Stimulated activated naive CD4-positive, alpha-beta T cell (primary cell): ENCODE measurements at regions not wholly inside any gene's neighbourhood (a gene's known extent, or its start where the extent isn't known, plus 50 kb on each side); places are given as distances from the start of the nearest gene placed in this dataset.
"Not testable (repeated sequence)": the region's sequence is repeated elsewhere in the genome, so short reads cannot be mapped to it uniquely, and the experiment has no call there.

Experiments used
- DNase-seq, 6 experiments: peaks; one replicate each; lab custom pipeline; 2025; lab: John Stamatoyannopoulos, UW

GRCh38 chr7:68176974-68177373, 1180.3 kb downstream of the TYW1 start:
- DNase-seq: no peak

GRCh38 chr7:68180761-68181160, 1184.1 kb downstream of the TYW1 start:
- DNase-seq: no peak

DNA sequence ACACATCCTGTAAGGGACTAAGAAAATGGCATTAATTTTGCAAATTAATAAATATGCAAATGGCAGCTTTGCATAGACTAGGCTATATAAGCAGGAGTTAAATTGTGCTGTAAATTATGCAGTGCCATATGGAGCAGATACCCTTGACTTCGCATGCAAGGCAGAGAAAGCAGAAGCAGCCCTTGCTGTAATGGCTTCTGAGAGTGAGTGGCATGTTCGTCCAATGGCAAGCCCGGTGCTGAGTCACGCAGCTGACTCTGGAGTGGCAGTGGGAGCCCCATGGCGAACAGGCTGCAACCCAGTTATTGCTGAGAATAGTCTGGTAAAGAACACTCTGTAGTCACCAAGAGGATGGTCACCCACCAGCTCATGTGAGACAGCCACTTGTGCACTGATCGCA, 1186.5 kb downstream of the TYW1 start:
- no peak for DNase-seq

- DNase-seq: no peak
These were observed 1189.2 kb downstream of the TYW1 start for GRCh38 chr7:68185631-68186456.

- no peak for DNase-seq
These were observed 1190.9 kb downstream of the TYW1 start for GRCh38 chr7:68187532-68187931.

GRCh38 chr7:68192941-68193340, 1196.3 kb downstream of the TYW1 start:
- no peak for DNase-seq

DNA sequence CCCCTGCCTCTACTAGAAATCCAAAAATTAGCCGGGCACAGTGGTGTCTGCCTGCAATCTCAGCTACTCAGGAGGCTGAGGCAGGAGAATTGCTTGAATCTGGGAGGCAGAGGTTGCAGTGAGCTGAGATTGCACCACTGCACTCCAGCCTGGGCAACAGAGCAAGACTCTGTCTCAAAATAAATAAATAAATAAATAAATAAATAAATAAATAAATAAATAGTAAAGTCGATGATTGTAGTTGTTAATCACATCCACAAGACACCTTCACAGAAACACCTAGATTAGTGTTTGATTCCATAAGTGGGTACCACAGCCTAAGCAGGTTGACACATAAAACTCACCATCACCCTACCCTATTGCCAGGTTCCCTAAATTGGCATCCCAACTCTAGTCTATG, 1199.0 kb downstream of the TYW1 start:
- DNase-seq: not testable (repeated sequence)

DNA sequence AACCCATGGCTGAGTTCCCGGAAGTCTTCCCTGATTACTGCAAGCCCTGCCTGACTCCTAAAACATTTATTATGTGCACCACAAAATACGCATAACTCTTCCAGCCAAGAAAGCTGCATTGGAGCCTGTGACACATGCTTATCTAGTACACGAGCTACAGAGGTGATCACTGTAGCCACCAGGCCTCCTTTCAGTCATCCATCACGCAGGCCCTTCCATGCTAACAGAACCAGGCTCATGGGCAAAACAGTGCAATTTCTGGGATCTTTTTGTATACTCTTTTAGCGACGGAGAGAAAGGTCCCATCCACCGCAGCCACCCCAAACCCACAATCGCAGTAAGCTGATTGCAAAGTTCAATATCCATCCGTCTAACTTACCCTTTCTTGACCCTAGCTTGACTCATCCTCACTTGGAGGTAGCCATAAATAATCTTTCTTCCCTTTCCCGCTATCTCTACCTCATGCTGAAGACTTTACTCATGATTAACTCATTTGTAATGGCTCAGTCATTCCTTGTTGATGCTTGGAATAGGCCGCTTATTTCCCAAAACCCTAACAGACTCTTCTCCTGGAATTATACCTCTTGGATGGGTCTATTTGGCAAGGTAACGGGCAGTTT, 1203.5 kb downstream of the TYW1 start:
- no peak for DNase-seq

- no peak for DNase-seq
These were observed 1206.6 kb downstream of the TYW1 start for GRCh38 chr7:68203251-68203650.

DNA sequence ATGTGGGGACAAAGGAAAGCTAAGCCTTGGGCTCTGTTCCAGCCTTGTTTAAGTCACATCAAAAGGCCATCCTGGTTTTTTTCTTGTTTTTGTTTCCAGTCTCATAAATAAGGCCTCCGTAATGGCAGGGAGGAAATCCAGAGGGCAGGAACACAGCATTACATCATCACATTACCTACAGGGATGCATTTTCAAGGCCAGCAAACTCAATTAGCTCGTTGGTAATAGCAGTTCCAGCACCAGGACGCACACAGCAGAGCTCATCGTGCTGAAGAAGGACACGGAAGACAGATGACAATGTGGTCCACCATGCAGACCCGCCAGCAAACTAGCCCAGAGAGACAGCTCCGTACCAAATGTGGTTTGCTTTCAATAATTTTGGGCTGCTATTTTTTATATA, 1209.2 kb downstream of the TYW1 start:
- no peak for DNase-seq

- no peak for DNase-seq
These were observed 1210.4 kb downstream of the TYW1 start for GRCh38 chr7:68206946-68207485.

GRCh38 chr7:68207676-68208075, 1211.0 kb downstream of the TYW1 start:
- no peak for DNase-seq

DNA sequence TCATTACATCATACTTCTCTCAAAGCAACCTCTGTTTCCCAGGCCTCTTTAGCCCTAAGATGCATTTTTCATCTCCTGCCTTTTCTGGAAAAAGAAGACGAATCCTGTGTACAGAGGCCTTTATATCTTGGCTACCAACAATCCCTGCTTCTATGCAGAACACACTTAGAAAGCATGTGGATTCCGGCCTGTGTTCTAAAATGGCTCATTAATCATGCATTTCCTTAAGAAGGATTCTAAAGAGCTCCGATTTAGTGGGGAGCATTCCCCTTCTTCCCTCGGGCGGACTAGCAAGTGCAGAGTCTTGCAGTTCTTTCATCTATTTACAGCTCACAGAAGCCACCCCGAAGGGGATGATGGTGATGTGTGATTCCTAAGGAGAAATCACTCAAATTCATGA, 1212.9 kb downstream of the TYW1 start:
- no peak for DNase-seq

GRCh38 chr7:68213838-68214237, 1217.2 kb downstream of the TYW1 start:
- DNase-seq: no peak

DNA sequence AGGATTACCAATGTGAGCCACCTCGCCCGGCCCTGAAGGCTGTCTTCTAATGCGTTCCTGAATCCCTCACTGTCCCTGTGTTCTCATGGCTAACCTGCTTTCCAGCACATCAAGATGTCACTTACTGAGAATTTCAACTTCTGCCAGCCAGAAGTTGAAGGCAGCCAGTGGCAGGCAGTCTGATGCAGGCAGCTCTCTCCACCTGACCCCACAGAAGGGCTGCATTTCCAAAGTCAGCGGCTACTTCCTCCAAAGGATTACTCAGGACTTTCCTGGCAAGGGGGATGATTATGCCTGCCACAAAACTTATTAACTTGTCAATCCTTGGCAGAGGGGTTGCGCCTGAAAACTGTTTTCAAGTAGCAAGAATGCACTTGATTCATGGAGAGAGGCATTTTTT, 1219.4 kb downstream of the TYW1 start:
- no peak for DNase-seq

DNA sequence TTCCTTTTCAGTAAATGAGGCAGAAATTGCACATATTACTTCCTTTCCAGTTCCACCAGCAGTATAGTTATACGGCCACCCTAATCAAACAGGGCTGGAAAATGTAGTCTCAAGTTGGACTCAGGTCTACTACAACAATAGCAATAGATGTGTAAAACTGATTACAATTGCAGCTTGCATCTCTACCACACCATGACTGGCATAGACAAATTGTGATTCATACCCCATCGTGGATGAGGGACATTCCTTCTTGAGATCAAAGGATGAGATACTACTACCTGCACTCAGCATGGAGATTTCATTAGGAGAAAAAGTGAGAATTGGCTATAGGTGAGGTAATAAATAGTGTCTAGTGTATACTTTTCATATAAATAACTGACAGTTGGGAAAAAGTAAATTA, 1220.8 kb downstream of the TYW1 start:
- no peak for DNase-seq

DNA sequence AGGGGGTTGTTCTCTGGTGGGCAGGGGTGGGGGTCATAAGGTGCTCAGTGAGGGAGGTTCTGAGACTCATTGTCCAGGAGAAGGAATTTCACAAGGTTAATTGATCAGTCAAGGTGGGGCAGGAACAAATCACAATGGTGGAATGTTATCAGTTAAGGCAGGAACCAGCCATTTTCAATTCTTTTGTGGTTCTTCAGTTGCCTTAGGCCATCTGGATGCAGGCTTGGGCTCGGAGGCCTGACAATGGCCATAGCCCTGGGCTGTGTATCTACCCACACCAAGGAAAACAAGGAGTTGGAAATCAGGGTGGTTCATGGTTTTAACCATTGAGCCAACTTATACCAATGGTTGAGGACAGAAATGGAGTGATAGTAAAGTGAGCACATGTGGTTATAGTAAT, 1221.8 kb downstream of the TYW1 start:
- no peak for DNase-seq

DNA sequence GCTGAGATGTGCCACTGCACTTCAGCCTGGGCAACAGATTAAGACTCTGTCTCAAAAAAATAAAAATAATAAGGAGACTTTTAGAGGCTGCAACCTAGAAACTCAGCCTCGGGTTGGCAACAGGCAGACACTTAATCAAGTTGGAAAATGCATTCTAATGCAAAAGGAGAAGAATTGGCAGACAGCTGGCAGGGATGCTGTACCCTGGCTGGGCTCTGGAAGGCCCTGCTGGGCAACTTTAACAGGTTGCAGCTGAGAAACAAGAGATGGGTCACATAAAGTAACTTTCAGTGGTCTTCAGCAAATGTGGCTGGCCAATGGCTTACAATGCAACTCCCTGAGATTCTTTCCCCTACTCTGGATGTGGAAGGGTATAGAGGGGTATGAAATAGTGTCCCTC, 1225.7 kb downstream of the TYW1 start:
- no peak for DNase-seq

DNA sequence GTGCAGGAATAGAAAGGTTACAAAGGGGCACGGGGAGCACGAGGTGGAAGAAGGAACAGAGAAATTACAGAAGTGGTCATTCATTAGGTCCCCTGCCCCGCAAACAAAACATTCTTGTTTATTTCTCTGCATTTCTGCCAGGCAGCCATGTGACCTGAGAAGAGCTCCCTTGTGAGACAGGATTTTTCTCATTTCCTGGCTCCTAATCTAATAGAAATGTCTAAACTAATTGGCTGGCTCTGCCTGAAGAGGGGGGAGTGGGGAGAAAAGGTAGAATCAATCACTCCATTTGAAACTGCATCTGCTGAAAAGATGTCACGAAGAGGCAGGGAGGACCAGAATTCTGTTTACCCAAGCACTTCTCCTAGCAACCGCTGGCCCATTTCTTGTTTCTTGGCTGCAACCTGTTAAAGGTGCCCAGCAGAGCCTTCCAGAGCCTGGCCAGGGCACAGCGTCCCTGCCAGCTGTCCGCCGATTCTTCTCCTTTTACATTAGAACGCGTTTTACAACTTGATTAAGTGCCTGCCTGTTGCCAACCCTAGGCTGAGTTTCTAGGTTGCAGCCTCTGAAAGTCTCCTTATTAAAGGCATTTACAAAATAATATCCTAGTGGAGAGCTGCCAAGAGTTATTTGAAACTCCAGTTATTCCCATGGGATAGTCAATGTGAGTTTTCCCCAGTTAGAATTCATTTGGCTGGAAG, 1227.6 kb downstream of the TYW1 start:
- DNase-seq: no peak

- not testable (repeated sequence) for DNase-seq
These were observed 1234.4 kb downstream of the TYW1 start for GRCh38 chr7:68231011-68231410.

DNA sequence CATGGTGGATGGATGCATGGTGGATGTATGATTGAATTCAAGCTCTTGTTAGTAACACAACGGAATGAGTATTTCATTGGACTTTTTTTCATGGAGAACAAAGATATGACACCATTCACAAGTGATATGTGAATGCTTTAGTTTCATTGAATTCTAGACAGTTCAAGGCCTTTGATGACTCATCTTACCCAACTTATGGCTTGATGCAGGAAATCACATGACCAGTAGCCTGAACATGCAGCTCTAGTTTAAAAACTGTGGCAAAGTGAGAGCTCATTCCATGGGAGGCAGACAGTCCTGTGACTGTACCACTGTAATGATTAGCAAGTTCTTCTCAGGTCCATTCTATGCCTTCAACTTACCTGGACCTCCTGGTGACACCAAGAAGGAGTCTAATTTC, 1239.3 kb downstream of the TYW1 start:
- DNase-seq: no peak

- no peak for DNase-seq
These were observed 1241.7 kb downstream of the TYW1 start for GRCh38 chr7:68238204-68238805.
